ENCODE measurements at regions not wholly inside any gene's neighbourhood (a gene's known extent, or its start where the extent isn't known, plus 50 kb on each side); places are given as distances from the start of the nearest gene placed in this dataset.

- TF ChIP-seq CTCF (IDR thresholded peaks at IDR 0.05) (no peak), EP300 (IDR thresholded peaks at IDR 0.05) (no peak), POLR2A (IDR thresholded peaks at IDR 0.05) (no peak), POLR2AphosphoS5 (IDR thresholded peaks at IDR 0.05) (no peak)
Measured at GRCh38 chr17:69710926-69711325, 296.4 kb downstream of the MAP2K6 start.

Data from suprapubic skin (tissue), 4 donors.